OCI-LY3 (cell line): ENCODE measurements at regions not wholly inside any gene's neighbourhood (a gene's known extent, or its start where the extent isn't known, plus 50 kb on each side); places are given as distances from the start of the nearest gene placed in this dataset.
"Not testable (repeated sequence)": the region's sequence is repeated elsewhere in the genome, so short reads cannot be mapped to it uniquely, and the experiment has no call there.

Source experiments
- CTCF ChIP-seq: fragments of 200-600, 300-600 bp; sonication (generic); IDR thresholded peaks from 2 replicates; pipeline ENCODE4 v1.5.1; 2014; ENCODE audit warnings: antibody characterized with exemption, low read length, low read depth
- EZH2phosphoT487 ChIP-seq: fragments of 200-600 bp; shearing (Covaris generic); IDR thresholded peaks from 2 replicates; pipeline ENCODE4 v1.6.1; 2018; ENCODE audit warnings: antibody characterized with exemption, mixed run types, low read depth

GRCh38 chr16:21373454-21373853 is 95.4 kb upstream of the CRYM start:
- not testable (repeated sequence) for TF ChIP-seq CTCF, EZH2phosphoT487
